Hepatocyte (in vitro differentiated cells): ENCODE measurements at regions not wholly inside any gene's neighbourhood (a gene's known extent, or its start where the extent isn't known, plus 50 kb on each side); places are given as distances from the start of the nearest gene placed in this dataset.

Experiments used
- DNase-seq: peaks from one replicate; pipeline ENCODE4 v3.0.0-alpha.2; 2016; ENCODE audit warnings: low spot score
- H2AFZ ChIP-seq: fragments of 200-600 bp; sonication (generic); 2 replicates; pipeline ENCODE4 v1.6.0; 2016; ENCODE audit warnings: antibody characterized with exemption, mild to moderate bottlenecking
- H3K27ac ChIP-seq: fragments of 200-600 bp; sonication (generic); 2 replicates; pipeline ENCODE4 v1.5.1; 2016; ENCODE audit warnings: mild to moderate bottlenecking
- H3K27me3 ChIP-seq: fragments of 200-600 bp; sonication (generic); 2 replicates; pipeline ENCODE4 v1.6.1; 2016
- H3K36me3 ChIP-seq: fragments of 200-600 bp; sonication (generic); replicated peaks from 2 replicates; pipeline ENCODE4 v1.5.1; 2016; ENCODE audit warnings: low read depth; ENCODE audit not compliant: insufficient read depth
- H3K4me1 ChIP-seq: fragments of 200-600 bp; sonication (generic); 2 replicates; pipeline ENCODE4 v1.5.1; 2016; ENCODE audit warnings: mild to moderate bottlenecking, moderate library complexity; ENCODE audit not compliant: insufficient read depth
- H3K4me2 ChIP-seq: fragments of 200-600 bp; sonication (generic); 2 replicates; pipeline ENCODE4 v1.6.0; 2016
- H3K4me3 ChIP-seq: fragments of 200-600 bp; sonication (generic); 2 replicates; pipeline ENCODE4 v1.5.1; 2016; ENCODE audit warnings: mild to moderate bottlenecking
- H3K79me2 ChIP-seq: fragments of 200-600 bp; sonication (generic); 2 replicates; pipeline ENCODE4 v1.6.0; 2017; ENCODE audit warnings: mild to moderate bottlenecking
- H3K9me2 ChIP-seq: fragments of 200-600 bp; sonication (generic); replicated peaks from 2 replicates; pipeline ENCODE4 v1.6.0; 2017; ENCODE audit warnings: mild to moderate bottlenecking; ENCODE audit not compliant: insufficient read depth
- H3K9me3 ChIP-seq: fragments of 200-600 bp; sonication (generic); 2 replicates; pipeline ENCODE4 v1.5.1; 2016; ENCODE audit warnings: low read depth, mild to moderate bottlenecking
- H4K20me1 ChIP-seq: fragments of 200-600 bp; sonication (generic); 2 replicates; pipeline ENCODE4 v1.6.0; 2016; ENCODE audit warnings: mild to moderate bottlenecking; ENCODE audit not compliant: insufficient read depth, poor library complexity, severe bottlenecking
- EZH2 ChIP-seq: fragments of 200-600 bp; sonication (generic); IDR thresholded peaks from 2 replicates; pipeline ENCODE4 v1.6.1; 2016; ENCODE audit warnings: antibody characterized with exemption, mild to moderate bottlenecking, borderline replicate concordance
- EZH2phosphoT487 ChIP-seq: fragments of 200-600 bp; sonication (generic); IDR thresholded peaks from one replicate; pipeline ENCODE4 v1.6.1; 2018; ENCODE audit warnings: antibody characterized with exemption, mild to moderate bottlenecking, low read depth, moderate library complexity; ENCODE audit not compliant: unreplicated experiment, severe bottlenecking
- WGBS: methylation state at CpG from one replicate; pipeline ENCODE4 v1.1.6; 2016; ENCODE audit warnings: low lambda C conversion rate; ENCODE audit errors: missing lambda C conversion rate; 5-methylcytosine and 5-hydroxymethylcytosine counted together
- TF ChIP-seq, protein P1 (sequence below): fragments of 200-600 bp; sonication (generic); IDR thresholded peaks from 2 replicates; pipeline ENCODE4 v1.5.1; 2016; ENCODE audit warnings: antibody characterized with exemption, mild to moderate bottlenecking; ENCODE audit not compliant: poor library complexity

GRCh38 chr17:34816848-34817247 is 144.4 kb downstream of the CCT6B start:
- Histone ChIP-seq H3K9me2 (no peaks in the 10 kb centered on the region), H3K9me3 (no peaks in the 10 kb centered on the region), H3K27me3 (peaks cover 2% of the 10 kb centered on the region), H3K4me1 (no peaks in the 10 kb centered on the region), H3K27ac (no peak overlapping the region), H3K4me2 (no peak overlapping the region), H2AFZ (no peak overlapping the region), H4K20me1 (no peaks in the 10 kb centered on the region), H3K36me3 (no peaks in the 10 kb centered on the region), H3K79me2 (no peaks in the 10 kb centered on the region), H3K4me3 (no peak overlapping the region)
- TF ChIP-seq, protein P1, sequence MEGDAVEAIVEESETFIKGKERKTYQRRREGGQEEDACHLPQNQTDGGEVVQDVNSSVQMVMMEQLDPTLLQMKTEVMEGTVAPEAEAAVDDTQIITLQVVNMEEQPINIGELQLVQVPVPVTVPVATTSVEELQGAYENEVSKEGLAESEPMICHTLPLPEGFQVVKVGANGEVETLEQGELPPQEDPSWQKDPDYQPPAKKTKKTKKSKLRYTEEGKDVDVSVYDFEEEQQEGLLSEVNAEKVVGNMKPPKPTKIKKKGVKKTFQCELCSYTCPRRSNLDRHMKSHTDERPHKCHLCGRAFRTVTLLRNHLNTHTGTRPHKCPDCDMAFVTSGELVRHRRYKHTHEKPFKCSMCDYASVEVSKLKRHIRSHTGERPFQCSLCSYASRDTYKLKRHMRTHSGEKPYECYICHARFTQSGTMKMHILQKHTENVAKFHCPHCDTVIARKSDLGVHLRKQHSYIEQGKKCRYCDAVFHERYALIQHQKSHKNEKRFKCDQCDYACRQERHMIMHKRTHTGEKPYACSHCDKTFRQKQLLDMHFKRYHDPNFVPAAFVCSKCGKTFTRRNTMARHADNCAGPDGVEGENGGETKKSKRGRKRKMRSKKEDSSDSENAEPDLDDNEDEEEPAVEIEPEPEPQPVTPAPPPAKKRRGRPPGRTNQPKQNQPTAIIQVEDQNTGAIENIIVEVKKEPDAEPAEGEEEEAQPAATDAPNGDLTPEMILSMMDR, result no peak
- TF ChIP-seq EZH2 (no peak), EZH2phosphoT487 (no peak)
- DNase-seq, result no peak
- 51% methylated on average over 5 of the region's 5 CpGs for WGBS

- WGBS, result 75% methylated on average over 5 of the region's 5 CpGs
- Histone ChIP-seq H3K79me2 (no peaks in the 10 kb centered on the region), H4K20me1 (no peaks in the 10 kb centered on the region), H3K36me3 (no peaks in the 10 kb centered on the region), H3K9me2 (no peaks in the 10 kb centered on the region), H3K27me3 (peaks cover 2% of the 10 kb centered on the region), H3K27ac (no peak overlapping the region), H3K4me1 (no peaks in the 10 kb centered on the region), H3K4me2 (no peak overlapping the region), H2AFZ (no peak overlapping the region), H3K4me3 (no peak overlapping the region), H3K9me3 (no peaks in the 10 kb centered on the region)
- no peak for DNase-seq
- TF ChIP-seq, protein P1, result no peak
- no peak for TF ChIP-seq EZH2
These were observed 148.0 kb downstream of the CCT6B start for GRCh38 chr17:34813290-34813689.

DNA sequence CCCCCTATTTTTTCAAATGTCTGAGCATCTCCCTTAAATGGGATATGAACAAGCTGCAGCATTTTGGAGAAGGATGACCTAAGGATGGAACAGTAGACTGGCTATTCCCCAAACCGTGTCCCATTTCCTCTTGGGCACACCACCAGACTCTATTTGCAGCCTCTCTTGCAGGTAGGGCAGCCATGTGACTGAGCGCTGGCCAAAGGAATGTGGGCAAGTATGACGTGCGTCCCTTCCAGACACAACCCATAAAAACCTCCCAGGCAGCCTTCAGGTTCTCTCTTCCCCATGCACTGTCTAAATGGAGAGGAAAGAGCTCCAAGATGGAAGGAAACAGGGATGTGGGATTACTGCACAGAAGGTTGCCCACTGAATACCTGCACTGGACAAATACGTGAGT is 149.7 kb downstream of the CCT6B start:
- Histone ChIP-seq H3K4me1 (no peaks in the 10 kb centered on the region), H3K36me3 (no peaks in the 10 kb centered on the region), H3K9me3 (no peaks in the 10 kb centered on the region), H4K20me1 (no peaks in the 10 kb centered on the region), H2AFZ (no peak overlapping the region), H3K79me2 (no peaks in the 10 kb centered on the region), H3K9me2 (no peaks in the 10 kb centered on the region), H3K4me3 (no peak overlapping the region), H3K27me3 (peaks cover 8% of the 10 kb centered on the region), H3K27ac (no peak overlapping the region), H3K4me2 (no peak overlapping the region)
- no peak for TF ChIP-seq EZH2phosphoT487
- TF ChIP-seq EZH2, result no peak
- TF ChIP-seq, protein P1, result no peak
- DNase-seq, result no peak
- 77% methylated on average over 5 of the region's 5 CpGs for WGBS

- Histone ChIP-seq H2AFZ (no peak overlapping the region), H3K27ac (no peak overlapping the region), H3K79me2 (no peaks in the 10 kb centered on the region), H3K4me2 (no peak overlapping the region), H4K20me1 (no peaks in the 10 kb centered on the region), H3K4me1 (no peaks in the 10 kb centered on the region), H3K9me3 (no peaks in the 10 kb centered on the region), H3K4me3 (no peak overlapping the region), H3K9me2 (no peaks in the 10 kb centered on the region), H3K27me3 (peaks cover 2% of the 10 kb centered on the region), H3K36me3 (no peaks in the 10 kb centered on the region)
- DNase-seq, result no peak
- 80% methylated on average over 1 of the region's 1 CpG for WGBS
- TF ChIP-seq EZH2phosphoT487 (no peak), EZH2 (no peak)
These were observed 160.6 kb downstream of the CCT6B start for GRCh38 chr17:34800661-34801060.
